ENCODE measurements at regions not wholly inside any gene's neighbourhood (a gene's known extent, or its start where the extent isn't known, plus 50 kb on each side); places are given as distances from the start of the nearest gene placed in this dataset.
"Not testable (repeated sequence)": the region's sequence is repeated elsewhere in the genome, so short reads cannot be mapped to it uniquely, and the experiment has no call there.

GRCh38 chr1:80305466-80305865, 1298.9 kb upstream of the ADGRL4 start:
- no peak for DNase-seq (ENCODE audit: low read depth in 2 of 3, low spot score in 2 of 3)

DNA sequence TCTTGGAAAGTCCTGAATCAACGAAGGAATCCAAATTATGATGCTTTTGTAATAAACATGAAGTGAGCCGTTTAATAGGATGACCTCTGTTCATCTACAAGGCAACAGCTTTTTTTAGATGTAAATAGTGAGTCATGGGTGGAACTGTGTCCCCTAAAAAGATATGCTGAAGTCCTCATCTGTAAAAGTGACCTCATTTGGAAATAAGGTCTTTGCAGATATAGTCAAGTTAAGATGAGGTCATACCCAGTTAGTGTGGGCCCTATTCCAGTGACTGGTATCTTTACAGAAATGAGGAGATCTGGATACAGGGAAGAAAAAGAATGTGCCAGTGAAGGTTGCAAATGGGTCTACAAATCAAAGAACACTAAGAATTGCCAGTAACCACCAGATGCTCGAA, 1287.3 kb upstream of the ADGRL4 start:
- no peak for DNase-seq (ENCODE audit: low read depth in 2 of 3, low spot score in 2 of 3)

GRCh38 chr1:80288750-80289149, 1282.2 kb upstream of the ADGRL4 start:
- DNase-seq (ENCODE audit: low read depth in 2 of 3, low spot score in 2 of 3) = not testable (repeated sequence)

DNA sequence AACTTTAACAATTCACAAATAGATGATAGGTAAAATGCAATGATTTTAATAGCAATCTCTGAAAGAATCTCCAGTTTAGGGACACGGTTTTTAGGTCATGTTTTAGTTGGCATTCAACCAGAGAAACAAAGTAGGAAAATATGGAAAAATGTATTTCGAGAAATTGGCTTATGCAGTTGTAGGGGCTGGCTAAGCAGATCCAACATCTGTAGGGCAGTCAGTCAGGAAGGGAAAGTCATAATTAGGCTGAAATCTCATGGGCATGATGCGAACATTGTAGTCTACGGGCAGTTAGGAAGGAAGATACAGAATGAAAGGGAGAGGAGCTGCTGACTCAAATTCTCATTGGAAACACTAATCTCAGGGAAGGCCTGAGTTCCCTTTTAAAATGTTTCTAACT, 1276.0 kb upstream of the ADGRL4 start:
- DNase-seq (ENCODE audit: low read depth in 2 of 3, low spot score in 2 of 3) = no peak

DNA sequence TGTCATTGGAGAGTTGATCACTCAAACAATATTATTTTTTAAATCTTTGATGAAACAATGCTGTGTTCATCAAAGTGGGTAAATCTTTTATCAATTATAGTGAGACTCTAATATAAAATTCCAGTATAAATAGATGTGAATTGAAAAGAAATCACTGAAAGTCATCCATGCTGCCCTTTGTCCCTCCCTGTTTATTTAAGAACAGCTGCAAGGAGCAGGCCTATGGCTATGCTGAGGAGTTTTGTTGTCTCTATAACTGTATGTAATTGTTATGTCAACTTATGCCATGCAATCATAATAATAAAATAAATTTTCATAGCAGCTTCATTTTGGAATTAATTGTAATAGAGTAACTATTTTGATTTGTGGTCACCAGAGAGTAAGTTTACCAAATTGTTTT, 1272.4 kb upstream of the ADGRL4 start:
- no peak for DNase-seq (ENCODE audit: low read depth in 2 of 3, low spot score in 2 of 3)

- no peak for DNase-seq (ENCODE audit: low read depth in 2 of 3, low spot score in 2 of 3)
These were observed 1267.7 kb upstream of the ADGRL4 start for GRCh38 chr1:80274256-80274655.

GRCh38 chr1:80272495-80272894, 1266.0 kb upstream of the ADGRL4 start:
- no peak for DNase-seq (ENCODE audit: low read depth in 2 of 3, low spot score in 2 of 3)

GRCh38 chr1:80258659-80259058, 1252.1 kb upstream of the ADGRL4 start:
- DNase-seq (ENCODE audit: low read depth in 2 of 3, low spot score in 2 of 3) = no peak

DNA sequence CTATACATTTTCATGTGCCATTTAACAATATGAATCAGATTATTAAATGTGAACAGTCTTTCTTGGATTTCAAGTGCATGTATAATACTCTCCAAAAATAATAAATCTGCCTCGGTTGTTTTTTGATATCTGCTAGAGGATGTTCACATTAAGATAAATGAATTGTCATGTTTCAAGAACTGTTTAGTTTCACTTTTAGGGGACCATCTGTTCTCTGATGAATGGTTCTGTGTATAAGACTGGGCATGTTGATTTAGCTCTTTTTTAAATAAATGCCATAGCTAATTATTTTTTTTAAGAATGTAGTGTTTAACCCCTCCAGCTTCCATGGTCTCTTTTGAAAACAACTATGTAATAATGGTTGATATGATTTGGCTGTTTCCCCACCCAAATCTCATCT, 1245.1 kb upstream of the ADGRL4 start:
- no peak for DNase-seq (ENCODE audit: low read depth in 2 of 3, low spot score in 2 of 3)

- DNase-seq (ENCODE audit: low read depth in 2 of 3, low spot score in 2 of 3) = no peak
These were observed 1244.6 kb upstream of the ADGRL4 start for GRCh38 chr1:80251171-80251570.

GRCh38 chr1:80250573-80251168, 1244.1 kb upstream of the ADGRL4 start:
- DNase-seq (ENCODE audit: low read depth in 2 of 3, low spot score in 2 of 3) = no peak

DNA sequence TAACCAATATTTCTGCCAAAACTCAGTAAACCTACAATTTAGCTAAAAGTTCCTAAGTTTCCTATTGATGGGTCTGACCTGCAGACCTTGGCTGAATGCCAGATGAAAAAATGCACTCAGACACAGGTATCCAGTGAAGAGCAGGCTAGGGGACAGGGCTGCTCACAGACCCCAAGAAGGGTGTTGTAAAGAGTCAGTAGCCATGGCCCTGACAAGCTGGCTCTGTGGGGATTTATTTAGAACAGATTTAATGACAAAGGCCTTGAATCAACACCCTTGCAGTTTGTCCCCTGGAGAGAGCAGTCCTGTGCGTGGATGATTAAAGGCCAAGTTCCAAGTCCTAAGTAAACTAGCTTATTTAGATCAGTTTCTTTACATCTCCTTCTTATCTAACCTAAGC, 1243.2 kb upstream of the ADGRL4 start:
- no peak for DNase-seq (ENCODE audit: low read depth in 2 of 3, low spot score in 2 of 3)

DNA sequence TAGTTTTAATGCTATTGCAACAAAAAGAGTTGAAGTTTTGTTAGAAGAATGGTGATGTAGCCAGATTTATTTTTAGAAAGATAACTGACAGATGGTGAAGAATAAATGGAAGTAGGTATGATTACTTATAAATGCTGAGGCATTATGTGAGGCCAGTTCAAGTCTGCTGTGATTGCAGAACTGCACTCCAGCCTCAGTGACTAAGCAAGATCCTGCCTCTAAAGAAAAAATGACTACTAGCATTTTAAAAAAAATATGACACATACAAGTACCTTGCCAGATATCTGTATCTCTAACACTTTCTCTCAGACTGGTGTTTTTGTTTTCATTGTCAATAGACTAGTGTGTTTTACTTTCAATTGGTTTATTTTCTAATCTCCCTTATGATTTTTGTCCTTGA, 1242.4 kb upstream of the ADGRL4 start:
- DNase-seq (ENCODE audit: low read depth in 2 of 3, low spot score in 2 of 3) = no peak

- DNase-seq (ENCODE audit: low read depth in 2 of 3, low spot score in 2 of 3) = no peak
These were observed 1239.3 kb upstream of the ADGRL4 start for GRCh38 chr1:80245813-80246212.

GRCh38 chr1:80244372-80244771, 1237.8 kb upstream of the ADGRL4 start:
- no peak for DNase-seq (ENCODE audit: low read depth in 2 of 3, low spot score in 2 of 3)

DNA sequence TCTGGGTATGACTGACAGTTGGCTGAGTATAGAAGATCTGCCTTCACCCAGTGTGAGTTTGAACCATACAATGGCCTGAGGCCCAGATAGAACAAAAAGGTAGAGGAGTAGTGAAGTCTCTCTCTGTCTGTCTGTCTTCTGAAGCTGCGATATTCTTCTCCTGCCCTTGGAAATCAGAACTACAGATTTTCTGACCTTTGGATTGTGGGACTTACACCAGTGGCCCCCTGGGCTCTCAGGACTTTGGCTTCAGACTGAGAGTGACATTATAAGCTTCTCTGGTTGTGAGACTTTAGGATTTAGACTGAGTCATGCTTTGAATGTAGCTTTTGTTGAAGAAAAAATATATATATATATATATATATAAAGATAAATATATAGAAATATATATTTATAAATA, 1235.0 kb upstream of the ADGRL4 start:
- DNase-seq (ENCODE audit: low read depth in 2 of 3, low spot score in 2 of 3) = no peak

- DNase-seq (ENCODE audit: low read depth in 2 of 3, low spot score in 2 of 3) = no peak
These were observed 1219.0 kb upstream of the ADGRL4 start for GRCh38 chr1:80225510-80225909.

GRCh38 chr1:80221319-80221718, 1214.8 kb upstream of the ADGRL4 start:
- no peak for DNase-seq (ENCODE audit: low read depth in 2 of 3, low spot score in 2 of 3)

DNA sequence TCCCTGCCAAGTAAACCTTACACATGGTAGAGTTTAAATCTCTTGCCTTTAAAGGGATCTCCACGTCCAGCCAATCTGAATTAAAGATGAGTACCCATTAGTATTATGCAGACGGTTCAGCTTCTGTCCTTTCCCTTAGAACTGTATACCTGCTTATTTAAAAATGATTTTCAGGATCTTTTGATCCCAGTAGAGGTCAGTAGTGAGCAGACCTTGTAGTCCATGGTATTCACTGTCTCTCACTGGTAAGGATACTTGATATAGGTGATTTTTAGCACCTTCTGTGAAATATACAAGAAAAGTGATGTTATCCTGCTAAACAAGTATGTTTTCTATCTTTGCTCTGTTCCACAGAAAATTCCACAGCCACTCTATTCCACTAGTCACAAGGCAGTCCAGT, 1211.6 kb upstream of the ADGRL4 start:
- peak in 2 of 3 donors; percentile 14 to 36 for DNase-seq (ENCODE audit: low read depth in 2 of 3, low spot score in 2 of 3)

DNA sequence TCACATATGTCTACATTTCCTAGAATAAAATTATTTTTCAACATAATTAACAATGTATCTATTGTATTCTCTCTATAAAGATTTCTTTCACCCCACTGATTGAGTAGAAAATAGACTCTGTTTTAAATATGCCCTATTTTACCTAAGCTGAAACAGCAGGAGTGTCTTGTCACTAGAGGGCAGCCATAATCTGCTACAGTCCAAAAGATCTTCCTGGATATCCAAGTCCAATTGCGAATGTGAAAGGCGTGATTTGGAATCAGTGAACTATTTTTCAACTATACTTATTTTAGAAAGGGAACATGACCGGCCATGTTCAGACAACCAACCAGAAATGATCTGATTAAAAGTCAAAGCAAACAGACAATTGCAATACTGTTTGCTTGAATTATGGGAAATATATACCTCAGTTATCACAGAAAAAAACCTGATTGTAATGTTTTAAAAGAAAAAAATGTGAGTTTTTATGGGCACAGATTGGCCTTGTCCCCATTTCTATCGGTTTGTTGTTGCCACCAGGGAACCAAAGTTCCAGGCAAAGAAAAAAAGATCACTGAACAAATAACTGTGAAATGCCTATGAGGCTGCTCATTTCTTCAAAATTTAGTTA, 1211.0 kb upstream of the ADGRL4 start:
- DNase-seq (ENCODE audit: low read depth in 2 of 3, low spot score in 2 of 3) = peak in 1 of 3 donors; percentile 4

DNA sequence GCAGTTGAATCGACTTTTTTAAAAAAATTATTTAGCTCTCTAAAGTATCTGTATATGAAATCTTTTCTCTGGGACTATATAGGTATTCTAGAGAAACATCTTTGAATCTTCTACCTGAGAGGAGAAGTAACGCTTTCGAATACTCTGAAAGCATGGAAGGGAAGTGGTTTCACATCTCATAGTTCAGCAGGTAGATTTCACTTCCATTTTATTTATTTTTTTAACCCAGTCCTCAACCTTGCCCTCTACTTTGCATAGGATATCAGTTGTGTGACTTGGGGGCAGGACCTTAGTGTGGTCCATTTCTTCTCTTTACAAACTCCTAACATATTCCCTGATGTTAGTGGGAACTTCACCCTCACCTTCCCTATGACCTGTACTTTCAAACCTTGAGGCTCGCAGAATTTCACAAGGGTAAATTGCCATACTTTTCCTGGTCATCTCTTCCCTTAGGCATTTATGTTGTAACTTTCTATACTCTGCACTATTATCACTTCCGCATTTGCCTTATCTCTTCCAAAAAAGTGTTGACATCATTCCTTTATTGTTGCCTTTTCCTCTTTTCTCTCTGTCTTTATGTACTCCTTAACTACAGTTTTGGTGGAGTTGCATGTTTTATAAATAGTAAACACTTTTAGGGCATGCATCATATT, 1208.5 kb upstream of the ADGRL4 start:
- DNase-seq (ENCODE audit: low read depth in 2 of 3, low spot score in 2 of 3) = no peak

GRCh38 chr1:80212948-80213347, 1206.4 kb upstream of the ADGRL4 start:
- DNase-seq (ENCODE audit: low read depth in 2 of 3, low spot score in 2 of 3) = no peak
